ELF-1 (cell line): ENCODE measurements at regions not wholly inside any gene's neighbourhood (a gene's known extent, or its start where the extent isn't known, plus 50 kb on each side); places are given as distances from the start of the nearest gene placed in this dataset.
"Not testable (repeated sequence)": the region's sequence is repeated elsewhere in the genome, so short reads cannot be mapped to it uniquely, and the experiment has no call there.

Experiments used
- DNase-seq: peaks from one replicate; pipeline ENCODE4 v3.0.0-alpha.2; 2016; ENCODE audit warnings: low read depth, low spot score

DNA sequence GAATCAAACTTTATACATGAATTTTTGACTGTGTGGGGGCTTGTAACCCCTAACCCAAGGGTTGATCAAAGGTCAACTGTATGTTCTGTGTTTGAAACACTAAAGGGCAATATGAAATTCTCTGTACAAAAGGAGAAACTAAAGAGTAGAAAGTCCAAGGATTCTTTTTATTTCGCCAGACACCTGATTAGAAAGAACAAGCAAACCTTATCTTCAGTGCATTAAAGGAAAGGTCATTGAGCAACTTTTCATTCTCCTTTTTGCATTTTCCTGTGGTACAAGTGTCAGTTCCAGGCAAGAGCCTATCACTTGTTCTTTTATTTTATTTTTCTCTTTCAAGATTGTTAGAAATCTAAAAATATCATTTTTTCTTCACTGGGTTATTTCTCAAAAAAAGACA lies 430.1 kb upstream of the EPHA3 start:
- no peak for DNase-seq

DNA sequence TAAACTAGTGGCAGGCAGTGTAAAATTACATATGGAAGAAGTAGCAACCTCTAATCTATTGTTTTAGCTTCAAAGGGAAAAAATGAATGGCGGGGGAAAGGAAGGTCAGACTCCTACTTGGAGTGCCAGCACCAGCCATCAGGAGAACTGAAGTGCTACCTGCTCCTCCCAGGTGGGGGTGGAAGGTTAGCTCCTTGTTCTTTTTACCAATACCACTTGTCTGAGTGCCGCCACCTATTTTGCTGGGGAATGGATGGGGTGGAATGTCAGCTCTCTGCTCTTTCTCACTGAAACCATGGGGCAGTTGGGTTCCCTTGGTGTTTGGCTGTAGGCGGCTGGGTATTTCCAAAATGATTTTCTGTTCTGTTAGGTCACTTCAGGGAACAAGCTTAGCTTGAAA lies 428.7 kb upstream of the EPHA3 start:
- DNase-seq = no peak

DNA sequence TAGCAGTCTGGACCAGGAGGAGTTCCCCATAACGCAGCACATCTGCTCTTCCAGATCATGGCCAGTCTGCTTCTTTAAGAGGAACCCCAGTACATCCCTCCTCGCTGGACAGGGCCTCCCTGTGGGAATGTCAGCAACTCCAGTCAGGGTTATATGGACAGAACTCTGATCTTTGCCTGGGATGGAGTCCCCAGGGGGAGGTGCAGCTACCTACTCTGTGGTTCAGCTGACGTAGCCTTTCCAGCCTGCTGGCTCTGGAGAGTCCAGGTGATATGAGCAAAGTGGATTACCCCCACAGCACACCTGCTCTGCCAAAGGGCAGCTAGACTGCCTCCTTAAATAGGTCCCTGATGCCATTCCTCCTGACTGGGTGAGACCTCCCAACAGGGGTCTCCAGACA lies 417.1 kb upstream of the EPHA3 start:
- DNase-seq = no peak

DNA sequence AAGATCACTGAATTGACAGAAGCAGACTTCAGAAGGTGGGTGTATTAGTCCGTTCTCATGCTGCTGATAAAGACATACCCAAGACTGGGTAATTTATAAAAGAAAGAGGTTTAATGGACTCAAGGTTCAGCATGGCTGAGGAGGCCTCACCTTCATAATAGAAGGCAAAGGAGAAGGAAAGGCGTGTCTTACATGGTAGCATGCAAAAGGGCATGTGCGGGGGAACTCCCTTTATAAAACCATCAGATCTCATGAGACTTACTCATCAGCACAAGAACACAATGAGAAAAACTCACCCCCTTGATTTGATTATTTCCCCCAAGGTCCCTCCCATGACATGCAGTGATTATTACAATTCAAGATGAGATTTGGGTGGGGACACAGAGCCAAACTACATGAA lies 416.3 kb upstream of the EPHA3 start:
- DNase-seq = no peak

DNA sequence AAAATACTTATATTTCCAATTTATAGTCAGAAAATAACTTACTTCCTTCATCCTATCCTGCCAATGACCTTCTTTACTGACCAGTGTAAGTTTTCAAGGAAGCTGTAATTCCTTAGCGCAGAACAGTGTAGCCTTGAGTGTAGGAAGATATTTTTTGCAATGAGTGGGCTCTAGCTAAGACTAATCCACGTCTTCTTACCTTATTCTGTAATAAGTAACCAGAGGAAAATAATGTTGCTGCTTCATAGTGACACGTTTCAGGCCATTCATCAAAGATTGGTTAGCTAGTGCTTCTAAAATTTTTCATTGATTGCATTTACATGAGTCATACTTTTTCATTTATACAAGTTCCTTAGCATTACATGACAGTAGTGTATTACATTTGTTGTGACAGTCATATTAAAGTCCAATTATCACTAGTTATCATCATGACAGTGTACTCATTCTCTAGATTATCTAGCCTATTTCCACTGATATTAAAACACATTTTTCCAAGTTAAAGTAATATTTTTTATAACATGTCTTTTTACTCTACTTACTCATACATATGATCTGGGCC lies 403.8 kb upstream of the EPHA3 start:
- no peak for DNase-seq

DNA sequence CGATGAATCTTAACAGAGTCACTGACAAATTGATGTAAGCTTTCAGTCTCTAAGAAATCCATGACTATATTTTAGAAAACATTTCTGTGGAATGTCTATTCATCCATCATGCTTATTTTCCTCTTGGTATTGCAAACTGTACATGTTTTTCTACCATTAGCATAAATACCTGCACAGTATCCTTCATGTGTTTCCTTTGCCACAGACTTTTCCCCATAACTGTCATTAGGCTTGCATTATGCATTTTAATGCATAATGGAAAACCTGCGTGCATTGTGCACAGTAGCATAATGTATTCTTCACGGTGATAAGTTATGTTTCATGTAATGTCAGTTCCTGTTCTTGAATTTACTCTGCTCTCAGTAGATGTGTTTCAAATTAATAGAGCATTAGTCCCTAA lies 403.1 kb upstream of the EPHA3 start:
- no peak for DNase-seq

DNA sequence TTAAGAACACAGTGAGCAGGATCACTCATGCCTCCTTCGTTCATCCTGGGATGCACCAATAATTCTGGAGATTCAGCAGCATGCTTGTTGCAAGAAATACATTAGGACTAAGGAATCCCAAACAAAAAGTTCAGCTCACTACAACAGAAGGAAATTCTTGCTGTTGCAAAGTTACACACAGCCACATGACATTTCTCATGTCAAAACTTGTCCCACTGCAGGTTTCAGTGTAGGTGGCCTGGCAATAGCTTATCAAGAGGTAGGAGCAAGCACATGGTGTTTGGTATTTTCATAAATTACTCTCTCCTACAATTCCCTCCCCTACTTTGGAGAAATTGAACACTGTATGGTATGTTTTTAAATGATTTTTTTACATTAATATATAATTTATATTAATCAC lies 399.6 kb upstream of the EPHA3 start:
- DNase-seq = no peak

DNA sequence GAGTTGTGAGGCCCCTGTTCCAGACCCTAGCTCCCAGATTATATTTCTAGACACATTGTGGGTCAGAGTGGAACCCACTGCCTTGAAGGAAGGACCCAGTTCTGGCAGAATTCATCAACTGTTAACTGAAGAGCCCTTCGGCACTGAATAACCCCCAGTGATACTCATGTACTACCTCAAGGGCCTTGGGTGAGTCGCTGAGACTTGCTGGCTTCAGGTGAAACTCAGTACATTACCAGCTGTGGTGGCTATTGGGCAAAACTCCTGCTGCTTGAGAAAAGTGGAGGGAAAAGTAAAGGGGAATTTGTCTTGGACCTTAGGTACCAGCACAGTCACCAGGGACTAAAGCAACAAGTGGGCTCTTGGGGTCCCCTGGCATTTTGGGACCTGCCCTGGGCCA lies 394.9 kb upstream of the EPHA3 start:
- DNase-seq = no peak

DNA sequence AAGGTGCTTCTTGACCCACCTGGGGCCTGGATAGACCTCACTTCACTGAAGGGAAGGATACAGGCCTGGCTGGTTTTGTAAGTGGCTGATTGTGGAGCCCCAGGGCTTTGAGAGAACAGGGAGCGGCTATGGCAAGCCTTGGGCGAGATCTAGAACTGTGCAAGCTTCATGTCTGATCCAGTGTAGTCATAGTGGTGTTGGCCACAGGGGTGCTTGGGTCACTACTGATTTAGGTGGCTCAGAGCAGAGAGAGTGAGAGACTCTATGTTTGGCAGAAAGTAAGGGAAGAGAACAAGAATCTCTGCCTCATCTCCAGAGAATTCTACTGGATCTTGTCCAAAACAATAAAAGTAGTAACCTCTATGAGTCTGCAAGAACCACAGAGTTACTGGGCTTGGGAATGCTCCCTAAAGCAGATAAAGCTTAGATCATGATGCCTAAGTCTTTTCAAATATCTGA lies 394.2 kb upstream of the EPHA3 start:
- DNase-seq = no peak

DNA sequence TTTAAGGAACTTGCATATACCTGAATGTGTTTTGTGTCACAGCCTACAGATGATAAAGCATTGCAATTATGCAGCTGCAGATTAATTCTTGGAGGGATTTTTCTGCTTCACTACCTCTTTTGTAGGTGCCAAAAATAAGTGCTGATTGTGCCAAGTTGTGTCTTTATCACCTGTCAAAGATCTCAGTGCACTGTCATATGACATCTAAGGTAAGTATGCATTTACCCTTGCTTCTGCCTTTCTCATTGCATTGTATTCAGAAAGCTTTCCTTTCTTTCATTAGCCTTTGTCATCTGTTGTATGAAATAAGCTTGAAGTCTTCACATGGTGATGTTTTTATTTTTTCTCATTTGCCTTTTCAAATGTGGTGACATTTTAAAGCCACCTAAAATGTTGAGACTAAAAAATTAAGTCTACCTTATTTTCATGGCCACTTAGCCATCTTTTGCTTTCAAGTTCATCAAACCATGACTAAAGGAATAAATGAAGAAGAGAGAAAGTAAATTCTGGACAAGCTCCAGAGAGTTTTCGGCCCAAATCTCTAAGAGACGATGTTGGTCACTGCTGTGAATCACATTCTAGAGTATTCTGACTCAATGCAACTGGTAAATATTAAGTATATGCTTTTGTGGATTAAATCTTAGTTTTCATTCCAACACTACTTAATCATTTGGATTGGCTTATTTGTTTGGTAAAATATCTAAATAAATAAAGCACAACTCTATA lies 381.8 kb upstream of the EPHA3 start:
- DNase-seq = no peak

DNA sequence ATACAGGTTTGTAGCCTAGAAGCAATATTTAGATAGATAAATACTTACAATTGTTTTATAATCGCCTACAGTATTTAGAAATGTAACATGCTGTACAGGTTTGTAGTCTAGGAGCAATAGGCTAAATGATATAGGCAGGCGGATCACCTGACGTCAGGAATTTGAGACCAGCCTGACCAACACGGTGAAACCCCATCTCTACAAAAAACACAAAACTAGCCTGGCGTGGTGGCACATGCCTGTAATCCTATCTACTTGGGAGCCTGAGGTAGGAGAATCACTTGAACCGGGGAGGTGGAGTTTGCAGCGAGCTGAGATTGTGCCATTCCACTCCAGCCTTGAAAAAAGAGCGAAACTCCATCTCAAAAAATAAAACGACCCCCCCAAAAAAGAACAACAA lies 375.2 kb upstream of the EPHA3 start:
- no peak for DNase-seq

DNA sequence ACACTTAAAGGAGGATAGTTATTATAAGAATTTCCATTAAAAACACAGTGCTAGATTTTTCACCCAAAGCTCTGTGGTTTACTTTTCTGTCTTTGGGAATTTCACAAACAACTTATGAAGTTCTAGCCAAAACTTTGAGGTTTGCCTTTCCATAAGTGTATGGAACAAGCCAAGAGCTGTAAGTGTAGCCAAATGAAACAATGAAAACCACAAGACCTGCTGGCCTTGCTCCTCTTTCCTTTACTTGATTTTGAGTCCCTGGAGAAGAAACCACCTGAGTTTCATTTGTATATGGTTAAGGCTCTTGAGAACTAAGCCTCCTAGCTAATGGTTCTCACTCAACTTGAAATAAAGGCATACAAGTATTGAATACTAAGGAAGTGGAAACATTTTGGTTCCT lies 365.3 kb upstream of the EPHA3 start:
- DNase-seq = no peak

DNA sequence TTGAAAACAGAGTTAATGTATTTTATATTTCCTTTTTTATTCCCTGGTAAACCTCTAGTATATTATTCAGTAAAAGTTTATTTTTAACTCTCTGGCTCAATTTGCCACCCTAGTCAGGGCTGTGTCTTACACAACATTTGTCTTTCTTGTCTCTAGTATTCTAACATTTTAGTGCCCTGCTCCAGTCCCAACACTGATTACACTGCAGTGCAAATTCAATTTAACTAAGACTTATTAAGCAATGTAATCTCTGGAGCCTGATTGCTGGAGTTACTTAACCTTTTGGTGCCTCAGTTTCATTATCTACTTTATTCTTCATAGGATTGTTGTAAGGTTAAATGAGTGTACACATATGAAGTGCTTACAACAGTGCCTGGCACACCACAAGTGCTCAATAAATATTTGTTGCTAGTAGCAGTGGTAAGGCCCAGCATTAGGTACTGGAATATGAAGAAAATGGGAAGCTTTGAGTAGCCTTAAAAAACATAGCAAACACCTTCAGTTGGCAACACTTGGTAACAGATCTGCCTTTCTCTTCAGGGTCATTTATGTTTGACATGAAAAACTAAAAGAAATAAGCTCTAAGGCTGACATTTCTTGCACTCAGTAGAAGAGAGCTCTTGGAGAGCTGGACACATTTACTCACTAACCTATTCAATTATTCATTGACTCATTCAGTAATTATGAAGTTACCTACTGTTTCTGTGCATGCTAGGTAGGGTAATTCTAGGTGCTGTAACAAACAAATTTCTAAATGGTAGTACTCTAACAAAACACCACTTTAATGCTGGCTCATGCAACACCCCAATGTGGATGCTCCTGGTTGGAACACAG lies 364.5 kb upstream of the EPHA3 start:
- DNase-seq = no peak

DNA sequence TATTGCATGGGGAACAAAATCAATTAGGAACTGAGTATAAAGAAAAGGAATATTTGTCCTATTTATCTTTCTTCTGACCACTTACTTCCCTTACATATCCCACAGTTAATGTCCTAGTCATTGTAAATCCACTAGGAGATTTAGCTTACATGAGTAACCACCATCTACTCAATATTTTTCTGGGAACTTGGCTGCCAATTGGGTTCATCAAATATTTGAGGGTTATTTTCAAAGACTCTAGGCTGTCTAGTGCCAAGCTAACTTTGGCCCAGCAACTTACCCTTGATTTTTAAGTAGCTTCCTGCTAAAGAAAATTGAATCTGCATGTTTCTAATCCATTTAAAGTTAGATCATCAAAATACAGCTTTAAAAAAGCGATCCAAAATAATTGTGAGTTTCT lies 362.5 kb upstream of the EPHA3 start:
- no peak for DNase-seq

DNA sequence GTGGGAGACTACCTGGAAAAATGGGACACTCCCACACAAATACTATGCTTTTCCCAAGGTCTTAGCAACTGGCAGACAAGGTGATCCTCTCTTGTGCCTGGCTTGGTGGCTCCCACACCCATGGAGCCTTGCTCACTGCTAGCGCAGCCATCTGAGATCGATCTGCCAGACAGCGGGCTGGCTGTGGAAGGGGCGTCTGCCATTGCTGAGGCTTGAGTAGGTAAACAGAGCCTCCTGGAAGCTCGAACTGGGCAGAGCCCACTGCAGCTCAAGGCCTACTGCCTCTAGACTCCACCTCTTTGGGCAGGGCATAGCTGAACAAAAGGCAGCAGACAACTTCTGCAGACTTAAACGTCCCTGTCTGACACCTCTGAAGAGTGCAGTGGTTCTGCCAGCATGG lies 360.3 kb upstream of the EPHA3 start:
- DNase-seq = not testable (repeated sequence)

DNA sequence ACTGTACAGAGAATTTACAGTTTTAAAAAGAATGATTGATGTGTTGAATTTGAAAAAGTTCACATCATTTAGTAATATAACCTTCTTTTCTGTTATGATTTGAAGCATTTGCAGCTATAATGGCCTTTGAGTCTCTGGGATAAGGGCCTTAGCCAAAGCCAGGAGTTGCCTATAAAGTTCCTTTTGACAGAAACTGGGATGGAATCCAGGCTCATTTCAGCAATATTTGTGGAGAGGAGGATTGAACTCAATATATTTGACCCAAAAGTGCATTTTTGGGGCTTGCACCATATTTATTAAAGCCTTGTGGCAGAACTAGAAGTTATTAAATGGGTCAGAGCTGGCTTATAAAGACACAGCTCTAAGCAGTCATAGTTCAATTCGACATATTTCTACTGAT lies 348.7 kb upstream of the EPHA3 start:
- DNase-seq = no peak

DNA sequence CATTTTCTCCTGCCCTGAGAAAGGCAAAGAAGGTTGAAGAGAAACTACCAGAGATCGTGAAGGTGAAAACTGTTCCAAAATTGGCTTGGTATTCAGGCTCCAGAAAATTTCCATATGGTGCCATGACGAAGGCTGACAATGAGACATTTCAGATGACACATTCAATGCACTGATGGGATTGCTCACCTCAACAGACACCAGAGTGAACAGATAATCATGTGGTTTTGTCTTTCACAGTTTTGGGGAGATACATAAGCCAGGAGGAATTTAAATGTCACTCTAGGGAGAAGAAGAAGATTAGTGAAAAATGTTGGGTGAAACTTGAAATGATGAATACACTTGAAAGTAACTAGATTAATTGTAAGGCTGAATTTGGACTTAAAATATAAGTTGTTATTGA lies 339.7 kb upstream of the EPHA3 start:
- no peak for DNase-seq

DNA sequence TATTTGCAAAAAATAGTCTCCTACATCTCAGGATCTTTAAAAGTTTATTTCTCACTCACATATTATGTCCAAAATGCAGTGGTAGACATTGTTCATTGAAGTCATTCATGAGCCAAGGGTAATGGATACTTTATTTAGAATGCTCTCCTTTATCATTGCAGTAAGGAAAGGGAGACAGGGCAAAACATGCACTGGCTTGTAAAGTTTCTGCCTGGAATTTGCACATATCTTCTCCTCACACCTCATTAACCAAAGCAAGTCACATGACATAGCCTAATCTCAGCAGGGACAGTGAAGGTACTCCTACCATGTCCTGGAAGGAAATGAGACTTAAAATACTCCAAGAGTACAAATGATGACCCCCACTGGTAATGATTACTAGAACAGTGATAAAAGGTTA lies 333.7 kb upstream of the EPHA3 start:
- DNase-seq = no peak

DNA sequence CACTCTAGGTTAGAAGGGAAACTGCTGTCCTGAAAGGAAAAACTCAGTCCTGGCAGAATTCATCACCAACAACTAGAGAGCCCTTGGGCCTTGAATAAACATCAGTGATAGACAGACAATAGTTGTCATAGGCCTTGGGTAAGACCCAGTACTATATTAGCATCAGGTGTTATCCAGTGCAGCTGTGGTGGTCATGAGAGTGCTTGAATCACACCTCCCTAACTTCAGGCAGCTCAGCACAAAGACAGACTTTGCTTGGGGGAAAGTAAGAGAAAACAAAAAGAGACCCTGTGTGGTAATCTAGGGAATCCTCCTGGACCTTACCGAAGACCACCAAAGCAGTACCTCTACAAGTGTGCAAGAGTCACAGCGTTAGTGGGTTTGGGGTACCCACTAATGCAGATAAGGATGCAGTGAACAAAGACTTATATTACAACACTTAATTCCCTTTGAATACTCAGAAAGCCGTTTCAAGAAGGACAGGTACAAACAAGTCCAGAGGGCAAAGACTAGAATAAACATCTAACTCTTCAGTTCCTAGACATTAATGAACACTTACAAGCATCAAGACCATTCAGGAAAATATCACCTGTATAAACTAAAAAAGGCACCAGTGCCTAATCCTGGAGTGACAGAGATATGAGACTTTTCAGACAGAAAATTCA lies 332.3 kb upstream of the EPHA3 start:
- DNase-seq = no peak

DNA sequence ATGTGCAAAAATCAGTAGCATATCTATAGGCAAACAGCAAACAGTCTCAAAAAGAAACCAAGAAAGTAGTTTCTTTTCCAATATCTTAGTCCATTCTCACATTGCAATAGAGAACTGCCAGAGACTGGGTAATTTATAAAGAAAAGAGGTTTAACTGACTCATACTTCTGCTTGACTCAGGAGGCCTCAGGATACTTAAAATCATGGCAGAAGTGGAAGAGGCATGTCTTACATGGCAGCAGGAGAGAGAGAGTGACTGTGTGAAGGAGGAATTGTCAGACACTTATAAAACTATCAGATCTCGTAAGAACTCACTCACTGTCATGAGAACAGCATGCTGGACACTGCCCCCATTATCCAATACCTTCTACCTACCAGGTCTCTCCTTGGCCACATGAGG lies 327.9 kb upstream of the EPHA3 start:
- DNase-seq = no peak

DNA sequence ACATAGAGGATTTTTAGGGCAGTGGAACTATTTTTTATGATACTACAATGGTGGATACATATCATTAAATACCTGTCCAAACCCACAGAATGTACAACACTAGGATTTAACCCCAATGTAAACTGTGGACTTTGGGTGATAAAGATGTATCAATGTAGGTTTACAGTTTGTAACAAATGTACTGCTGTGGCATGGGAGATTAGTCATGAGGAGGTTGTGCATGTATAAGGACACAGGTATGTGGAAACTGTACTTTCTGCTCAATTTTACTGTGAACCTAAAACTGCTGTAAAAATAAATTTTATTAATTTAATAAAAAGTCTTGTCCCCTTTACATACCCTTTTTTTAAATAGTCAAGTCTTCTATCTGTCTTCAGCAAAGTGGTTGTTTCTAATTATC lies 322.5 kb upstream of the EPHA3 start:
- DNase-seq = no peak

DNA sequence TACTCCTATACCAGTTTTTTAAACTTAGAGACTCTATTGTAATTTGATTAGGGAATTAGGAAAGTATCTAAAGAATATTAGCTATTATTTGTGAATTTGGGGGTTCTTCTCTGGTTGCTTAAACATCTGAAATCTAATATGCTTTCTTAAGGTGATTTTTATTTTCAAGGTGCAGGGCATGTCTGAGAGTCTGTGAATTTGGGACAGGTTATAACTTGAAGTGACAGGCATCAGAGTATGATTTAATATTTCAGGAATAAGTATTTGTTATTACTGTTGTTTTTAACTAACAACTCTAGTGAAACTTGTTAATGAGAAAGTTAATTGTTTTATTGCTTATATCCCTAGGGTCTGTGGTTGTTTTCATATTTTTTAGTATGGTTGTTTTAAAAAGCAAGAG lies 321.6 kb upstream of the EPHA3 start:
- no peak for DNase-seq
